ENCODE measurements at regions not wholly inside any gene's neighbourhood (a gene's known extent, or its start where the extent isn't known, plus 50 kb on each side); places are given as distances from the start of the nearest gene placed in this dataset.

DNA sequence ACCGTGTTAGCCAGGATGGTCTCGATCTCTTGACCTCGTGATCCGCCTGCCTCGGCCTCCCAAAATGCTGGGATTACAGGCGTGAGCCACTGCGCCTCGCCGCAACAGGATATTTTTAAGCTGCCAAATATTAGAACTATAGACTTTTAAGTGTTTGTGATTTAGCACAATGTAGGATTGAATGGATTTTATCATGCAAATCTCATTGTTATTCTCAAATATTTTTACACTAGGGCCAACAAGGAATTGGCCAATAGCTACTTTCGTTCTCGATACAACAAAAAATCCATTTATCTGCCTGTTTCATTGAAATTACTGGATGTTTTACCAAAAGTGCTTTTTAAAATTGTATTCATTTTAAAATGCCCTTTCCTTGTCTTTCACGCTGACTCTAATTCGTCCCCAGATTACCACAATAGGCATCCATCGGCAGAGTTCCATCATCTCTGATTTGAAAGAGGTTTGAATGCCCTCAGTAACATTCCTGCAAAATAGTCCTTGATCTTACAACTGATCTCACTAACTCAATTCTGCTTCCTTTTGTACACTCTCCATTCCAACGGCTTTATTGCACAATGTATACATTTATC is 99.6 kb upstream of the ROBO2 start:
- DNase-seq = no peak

DNA sequence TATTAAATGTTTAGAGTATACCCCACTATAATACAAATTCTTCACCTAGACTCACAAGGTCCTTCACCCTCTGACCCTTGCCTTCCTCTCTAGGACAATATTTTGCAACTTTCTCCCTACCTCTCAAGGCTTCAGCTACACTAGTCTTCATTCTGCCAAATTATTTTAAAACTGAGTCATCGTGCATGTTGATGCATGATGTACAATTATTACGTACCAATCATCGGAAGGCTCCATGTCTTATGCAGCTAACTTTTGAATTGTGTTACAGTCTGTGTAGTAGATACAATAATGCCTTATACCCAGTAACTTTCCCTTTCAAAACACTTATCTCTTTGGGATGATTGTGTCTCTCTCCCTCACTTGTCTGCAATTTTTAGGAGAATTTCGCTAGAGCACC is 98.5 kb upstream of the ROBO2 start:
- no peak for DNase-seq

DNA sequence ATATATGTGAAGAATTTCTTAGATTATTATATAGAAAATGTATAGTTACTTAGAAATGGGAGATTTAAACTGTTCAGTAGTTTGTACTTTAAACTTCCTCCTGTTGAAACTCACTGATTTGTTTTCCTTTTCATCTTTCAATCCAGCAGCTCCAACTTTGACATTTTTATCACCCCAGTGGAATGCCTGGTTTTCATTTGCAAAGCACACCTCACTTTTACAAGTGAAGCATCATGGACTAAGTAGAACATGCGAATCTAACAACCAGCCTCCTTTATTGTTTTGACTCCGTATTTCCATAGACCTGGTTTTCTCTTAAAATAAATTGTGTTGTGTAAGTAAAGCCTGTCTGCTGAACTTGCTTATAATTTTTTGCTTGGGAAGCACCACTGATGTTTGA is 97.8 kb upstream of the ROBO2 start:
- DNase-seq = no peak

DNA sequence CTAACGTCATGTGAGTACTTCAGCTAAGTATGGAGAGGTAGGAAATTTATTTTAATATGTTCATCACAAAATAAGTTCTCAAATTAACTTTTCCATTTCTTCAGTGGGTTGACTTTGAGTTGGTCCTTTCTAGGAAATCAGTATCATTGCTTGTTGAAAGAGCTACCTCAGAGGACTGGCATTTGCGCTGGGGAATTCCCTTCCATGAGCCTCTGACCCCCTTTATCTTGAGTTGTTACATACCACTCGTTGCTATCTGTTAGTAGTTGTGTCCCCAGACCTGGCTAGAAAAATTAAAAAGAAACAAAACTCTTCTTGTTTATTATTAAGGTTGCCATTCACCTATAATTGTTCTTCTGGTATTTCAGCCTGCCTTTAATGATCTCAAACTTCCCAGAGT is 96.8 kb upstream of the ROBO2 start:
- no peak for DNase-seq

DNA sequence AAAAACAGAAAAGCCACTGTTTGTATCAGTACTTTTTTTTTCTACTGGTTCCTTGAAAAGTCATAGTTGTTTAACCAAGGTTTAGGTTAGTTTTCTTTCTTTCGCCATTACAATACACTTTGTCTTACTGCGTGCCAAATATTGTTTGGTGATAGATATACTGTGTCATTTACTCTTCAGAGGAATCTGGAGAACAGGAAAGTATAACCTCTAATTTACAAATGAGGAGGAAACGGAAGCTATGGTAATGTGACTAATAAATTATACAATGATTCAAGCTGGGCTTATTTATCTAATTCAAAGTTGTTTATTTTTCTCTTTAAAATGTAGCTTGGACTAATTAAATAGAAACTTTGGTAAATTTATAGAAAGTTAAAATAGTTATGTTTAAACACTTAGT is 96.2 kb upstream of the ROBO2 start:
- no peak for DNase-seq

DNA sequence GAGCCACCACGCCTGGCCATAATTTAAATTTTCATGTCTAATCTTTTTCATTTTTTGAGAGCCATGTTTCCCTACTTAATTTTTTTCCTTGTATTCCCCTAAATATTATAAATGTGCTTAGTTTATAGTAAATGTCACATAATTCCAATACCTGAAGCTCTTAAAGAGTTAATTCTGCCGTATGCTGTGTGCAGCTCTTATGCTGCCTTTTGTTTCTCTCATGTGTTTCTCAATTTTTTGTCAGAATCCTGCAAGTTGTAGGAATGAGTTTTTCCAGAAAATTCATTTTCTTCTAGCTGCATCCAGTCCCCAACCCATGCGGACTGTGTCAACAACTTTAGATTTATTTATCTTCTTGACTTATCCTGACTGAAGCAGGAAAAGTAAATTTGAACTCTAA is 90.9 kb upstream of the ROBO2 start:
- DNase-seq = no peak

DNA sequence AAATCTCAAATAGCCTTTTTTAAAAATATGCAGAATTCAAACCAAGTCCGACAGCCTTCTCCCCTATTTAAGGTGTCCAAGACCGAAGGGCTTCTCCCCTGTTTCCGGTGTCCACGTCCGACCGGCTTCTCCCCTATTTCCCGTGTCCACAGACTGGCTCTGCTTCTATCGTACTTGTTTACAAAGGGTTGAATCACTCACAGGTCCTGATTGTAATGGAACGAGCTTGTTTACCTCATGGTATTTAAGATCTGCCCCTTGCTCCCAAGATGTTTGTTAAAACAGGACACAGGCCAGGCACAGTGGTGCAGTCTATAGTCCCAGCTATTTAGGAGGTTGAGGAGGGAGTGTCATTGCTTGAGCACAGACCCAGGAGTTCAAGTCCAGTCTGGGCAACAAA is 90.4 kb upstream of the ROBO2 start:
- no peak for DNase-seq

DNA sequence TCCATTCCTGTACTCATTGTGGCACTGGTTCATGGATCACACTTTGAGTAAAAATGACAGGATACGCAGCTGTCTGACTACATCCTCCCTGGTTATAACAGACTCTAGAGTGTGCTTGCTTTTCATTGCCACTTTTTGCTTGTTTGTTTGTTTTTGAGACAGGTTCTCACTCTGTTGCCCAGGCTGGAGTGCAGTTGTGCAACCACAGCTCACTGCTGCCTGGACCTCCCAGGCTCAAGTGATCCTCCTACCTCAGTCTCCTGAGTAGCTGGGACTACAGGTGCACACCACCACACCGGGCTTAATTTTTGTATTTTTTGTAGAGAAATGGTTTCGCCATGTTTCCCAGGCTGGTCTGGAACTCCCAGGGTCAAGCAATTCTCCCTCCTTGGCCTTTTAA is 89.3 kb upstream of the ROBO2 start:
- DNase-seq = no peak

DNA sequence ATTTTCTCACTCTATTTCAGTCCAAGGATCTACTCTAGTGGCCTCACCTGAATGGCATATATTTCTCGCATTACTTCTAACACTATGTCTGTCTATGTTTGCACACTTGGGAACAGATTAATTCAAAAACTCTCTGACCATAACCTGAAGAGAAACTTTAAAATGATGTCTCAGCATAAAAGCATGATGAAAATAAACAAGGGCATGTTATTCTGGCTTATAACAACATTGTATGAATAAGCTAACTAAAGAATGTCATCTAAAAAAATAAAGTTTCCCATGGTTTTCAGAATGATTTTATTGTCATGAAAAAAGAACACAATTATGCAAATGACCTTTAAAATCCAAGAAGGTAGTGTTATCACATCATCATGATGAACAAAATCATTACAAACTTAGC is 85.5 kb upstream of the ROBO2 start:
- DNase-seq = no peak

DNA sequence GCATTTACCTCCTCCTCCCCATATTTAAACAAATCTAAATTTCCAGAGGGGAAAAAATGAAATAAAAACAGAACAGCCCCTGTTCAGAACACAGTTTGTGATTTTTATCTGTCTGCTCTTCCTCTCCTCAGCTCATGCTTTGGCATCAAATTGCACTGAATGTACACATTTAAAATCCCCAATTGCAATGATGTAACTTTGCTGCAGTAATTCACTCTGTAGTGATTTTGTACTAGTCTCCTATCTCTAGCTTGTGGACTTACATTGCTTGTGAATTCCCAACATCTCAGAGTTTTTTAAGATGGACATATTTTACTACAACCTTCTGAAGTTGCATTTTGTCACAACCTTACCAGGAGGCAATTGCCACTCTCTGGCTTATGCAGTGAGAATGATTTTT is 81.6 kb upstream of the ROBO2 start:
- DNase-seq = no peak

DNA sequence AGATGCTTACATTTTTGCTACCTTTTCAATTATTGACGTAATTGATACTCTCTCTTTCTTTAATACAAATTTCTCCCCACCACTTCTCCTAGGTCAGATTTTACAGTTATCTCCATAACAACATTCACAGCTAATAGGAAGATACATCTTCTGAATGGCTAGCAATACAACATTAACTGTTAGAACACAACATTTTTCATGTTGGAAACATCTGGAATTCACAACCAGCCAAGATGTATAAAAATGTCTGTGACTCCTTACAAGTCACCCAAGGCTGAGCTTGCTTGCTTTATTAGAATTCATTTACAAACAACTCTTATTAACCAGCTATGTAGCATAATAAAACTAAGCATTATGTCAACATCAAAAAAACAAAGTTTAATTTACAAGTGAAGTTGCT is 81.0 kb upstream of the ROBO2 start:
- no peak for DNase-seq

DNA sequence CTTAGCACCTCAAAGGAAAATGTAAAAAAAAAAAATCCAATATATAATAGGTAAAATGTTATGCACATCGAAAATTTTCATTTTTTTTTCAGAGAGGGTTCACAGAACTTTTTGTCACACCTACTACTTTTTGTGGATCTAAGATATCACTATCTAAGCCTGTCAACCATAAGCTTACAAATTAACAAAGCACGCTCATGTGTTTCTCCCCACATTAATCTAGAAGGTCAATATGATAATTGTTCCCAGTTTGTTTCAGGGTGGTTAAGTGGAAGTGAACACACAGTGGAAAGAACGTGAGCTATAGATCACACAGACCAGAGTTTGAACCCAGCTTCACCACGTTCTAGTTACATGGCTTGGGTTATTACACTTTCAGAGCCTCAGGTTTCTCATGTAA is 78.6 kb upstream of the ROBO2 start:
- DNase-seq = no peak

DNA sequence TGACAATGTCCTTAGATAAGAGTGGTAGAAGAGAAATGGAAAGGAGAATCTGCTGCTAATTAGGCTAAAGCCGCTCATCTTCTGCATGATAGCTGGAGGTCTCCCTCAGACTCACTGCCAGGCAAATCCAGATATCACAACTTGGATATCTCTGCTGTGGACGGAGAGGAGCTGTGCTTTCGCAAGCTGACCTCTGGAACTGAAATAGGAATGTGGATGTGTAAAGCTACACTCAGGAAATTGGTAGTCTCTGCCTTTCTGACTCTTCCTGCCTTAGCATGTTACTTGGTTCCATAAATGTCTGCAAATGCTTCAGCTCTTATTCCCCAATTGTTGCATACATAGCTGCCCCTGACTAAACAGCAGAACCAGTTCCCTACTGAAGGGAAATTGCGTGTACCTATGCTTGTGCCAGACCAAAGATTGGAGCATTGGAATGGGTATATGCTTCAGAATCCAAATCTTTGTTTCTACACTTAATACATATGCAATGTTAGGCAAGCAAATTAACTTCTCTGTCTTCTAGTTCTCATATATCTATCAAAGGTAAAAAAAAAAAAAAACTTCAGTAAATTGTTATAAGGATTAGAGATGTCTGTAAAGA is 74.7 kb upstream of the ROBO2 start:
- no peak for DNase-seq

DNA sequence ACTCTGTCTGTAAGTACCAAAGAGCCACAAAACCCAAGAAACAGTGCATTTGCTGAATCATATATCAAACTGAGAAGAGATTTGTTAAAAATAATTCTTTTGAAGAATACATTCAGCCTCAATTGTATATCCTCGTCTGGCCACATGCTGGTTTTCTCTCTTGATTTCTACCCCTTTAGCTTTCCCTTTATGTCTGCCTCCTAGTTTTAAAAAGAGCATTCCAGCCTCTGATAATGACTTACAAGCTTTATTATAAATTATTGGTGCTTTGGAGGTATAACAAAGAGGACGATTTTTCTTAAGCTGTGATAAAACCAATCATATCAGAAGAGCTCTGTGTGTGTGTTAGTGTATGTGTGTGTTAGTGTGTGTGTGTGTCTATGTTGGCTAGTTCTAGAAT is 70.4 kb upstream of the ROBO2 start:
- no peak for DNase-seq

DNA sequence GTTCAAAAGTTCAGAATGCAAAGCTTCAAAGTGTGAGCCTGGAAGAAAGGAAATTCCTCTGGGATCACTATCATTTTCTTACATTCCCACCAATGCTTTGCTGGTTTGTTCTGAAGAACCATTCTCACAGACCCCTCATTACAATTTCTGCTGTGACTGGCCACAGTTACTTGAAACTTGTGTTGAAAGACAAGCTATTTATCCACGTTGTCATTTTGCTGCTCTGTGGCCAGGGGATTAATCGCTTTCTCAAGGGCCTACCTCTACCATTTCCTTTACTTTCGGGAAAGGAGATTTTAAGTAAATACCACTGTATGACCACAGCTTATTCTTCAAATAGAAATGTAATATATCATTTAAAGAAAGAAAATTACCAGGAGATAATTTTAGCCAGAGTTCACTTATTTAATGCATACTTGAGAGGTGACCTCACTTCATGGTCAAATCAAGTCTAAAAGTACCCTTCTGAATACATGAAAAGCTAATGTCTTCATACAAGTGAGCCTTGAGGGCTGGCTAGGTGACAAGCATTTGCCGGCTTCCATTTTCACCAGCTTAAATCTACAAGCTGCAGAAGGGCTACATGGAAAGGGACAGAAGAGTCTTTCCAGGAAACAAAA is 69.8 kb upstream of the ROBO2 start:
- DNase-seq = no peak

DNA sequence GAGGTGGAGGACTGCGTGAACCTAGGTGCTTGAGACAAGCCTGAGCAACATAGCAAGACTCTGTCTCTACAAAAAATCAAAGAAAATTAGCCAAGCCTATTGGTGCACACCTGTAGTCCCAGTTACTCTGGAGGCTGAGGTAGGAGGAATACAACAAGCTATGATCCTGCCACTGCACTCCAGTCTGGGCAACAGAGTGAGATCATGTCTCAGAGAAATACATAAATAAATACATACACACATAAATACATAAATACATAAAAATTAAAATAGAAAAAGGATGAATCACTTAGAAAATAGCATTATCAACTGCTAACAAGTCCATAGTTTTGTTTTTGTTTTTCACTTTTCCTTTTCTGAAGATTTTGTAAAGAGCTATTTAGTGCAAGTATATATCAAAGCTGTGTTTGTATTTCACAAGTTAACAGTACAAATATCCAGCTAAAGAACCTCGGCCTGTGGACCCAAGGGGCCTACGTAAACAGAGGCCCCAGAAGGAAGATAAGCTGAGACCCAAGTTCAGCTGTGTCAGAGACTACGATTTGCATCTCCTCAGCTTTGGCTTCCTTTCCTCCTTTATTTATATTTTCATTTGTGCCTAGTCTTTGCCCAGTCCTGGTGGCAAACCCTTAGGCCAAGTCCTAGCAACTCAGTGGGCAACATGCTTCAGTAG is 67.1 kb upstream of the ROBO2 start:
- DNase-seq = no peak

DNA sequence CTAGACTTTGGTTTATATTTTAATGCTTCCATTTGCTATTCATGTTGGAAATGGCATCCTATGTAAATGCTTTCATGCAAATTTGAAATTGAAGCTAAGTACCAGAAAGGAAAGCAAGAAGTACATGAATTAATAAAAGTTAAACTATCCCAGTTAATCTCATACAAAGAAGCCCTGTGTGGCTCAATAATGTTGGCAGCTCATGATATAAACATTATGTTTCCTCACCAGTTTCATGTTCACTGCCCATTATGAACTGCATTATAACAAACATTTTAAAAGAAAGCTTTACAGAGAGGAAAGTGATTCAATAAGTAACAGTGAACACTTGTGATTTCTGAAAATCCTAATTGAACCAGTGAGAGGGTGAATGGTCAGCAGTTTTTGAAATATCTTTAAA is 62.9 kb upstream of the ROBO2 start:
- no peak for DNase-seq

DNA sequence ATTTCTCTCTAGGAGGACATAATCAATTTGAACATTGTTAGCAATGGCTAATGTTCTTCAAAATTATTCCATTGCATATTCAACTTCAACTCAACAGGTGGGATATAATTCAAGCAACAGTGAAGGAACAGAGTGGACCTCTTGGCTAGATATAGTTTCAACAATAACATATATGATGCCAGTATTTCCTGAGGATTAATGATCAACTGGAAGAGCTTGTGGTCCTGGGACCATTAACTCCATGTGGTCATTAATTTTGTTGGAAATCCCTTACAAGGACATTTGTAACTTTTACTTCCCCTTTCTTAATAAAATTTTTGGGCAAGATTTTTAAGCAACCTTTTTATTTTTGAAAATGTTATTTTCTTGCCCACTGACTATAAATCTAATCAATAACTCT is 54.3 kb upstream of the ROBO2 start:
- no peak for DNase-seq

DNA sequence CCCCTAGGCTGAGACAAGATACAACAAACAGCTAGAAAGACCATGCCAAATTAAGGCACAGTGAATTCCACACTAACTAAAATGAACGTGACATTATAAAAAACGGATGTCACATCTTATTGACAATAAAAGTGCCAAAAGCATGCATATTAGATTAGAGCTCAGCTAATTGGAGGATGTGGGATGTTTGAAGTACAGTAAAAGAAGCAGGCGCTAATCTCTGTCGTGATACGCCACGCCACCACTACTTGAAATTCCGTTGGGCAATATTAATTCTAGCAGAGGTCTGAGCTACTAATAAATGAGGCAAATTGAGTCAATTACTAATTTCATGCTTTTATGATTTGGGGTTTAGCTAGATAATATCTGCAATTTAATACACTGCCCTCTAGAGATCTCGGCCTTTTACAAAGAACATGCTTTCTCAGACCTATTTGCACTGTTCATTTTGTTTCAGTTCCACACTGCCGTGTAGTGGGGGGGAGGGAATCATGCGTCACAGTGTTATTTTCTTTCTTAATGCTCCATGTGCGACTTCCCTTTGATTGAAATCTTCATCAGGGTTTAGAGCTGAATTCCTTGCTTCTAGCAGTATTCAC is 52.9 kb upstream of the ROBO2 start:
- DNase-seq = no peak
